ENCODE measurements at regions not wholly inside any gene's neighbourhood (a gene's known extent, or its start where the extent isn't known, plus 50 kb on each side); places are given as distances from the start of the nearest gene placed in this dataset.

DNA sequence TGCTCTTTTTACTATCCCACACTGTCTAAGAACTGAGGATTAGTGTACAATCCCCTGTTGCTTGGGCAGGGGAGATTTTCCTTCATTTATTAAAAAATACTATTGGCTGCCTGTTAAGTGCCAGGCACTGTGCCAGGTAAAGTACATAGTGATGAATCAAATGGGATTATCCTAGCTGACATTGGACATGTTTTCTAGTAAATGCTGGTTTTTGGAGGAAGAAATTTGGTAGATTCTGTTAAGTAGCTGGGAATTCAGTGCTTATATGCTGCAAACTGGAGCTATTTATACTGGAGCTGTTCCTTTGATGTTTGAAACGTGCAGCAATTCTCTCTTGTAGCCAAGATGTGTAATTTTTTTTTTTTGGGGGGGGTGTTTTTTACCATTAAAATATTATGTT, 299.6 kb downstream of the EMP1 start:
- DNase-seq (ENCODE audit: low read depth), result no peak
- H3K4me3 ChIP-seq (ENCODE audit: low read depth, low read length), result no peak overlapping the region
- TF ChIP-seq, protein P1, sequence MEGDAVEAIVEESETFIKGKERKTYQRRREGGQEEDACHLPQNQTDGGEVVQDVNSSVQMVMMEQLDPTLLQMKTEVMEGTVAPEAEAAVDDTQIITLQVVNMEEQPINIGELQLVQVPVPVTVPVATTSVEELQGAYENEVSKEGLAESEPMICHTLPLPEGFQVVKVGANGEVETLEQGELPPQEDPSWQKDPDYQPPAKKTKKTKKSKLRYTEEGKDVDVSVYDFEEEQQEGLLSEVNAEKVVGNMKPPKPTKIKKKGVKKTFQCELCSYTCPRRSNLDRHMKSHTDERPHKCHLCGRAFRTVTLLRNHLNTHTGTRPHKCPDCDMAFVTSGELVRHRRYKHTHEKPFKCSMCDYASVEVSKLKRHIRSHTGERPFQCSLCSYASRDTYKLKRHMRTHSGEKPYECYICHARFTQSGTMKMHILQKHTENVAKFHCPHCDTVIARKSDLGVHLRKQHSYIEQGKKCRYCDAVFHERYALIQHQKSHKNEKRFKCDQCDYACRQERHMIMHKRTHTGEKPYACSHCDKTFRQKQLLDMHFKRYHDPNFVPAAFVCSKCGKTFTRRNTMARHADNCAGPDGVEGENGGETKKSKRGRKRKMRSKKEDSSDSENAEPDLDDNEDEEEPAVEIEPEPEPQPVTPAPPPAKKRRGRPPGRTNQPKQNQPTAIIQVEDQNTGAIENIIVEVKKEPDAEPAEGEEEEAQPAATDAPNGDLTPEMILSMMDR (IDR thresholded peaks at IDR 0.05; ENCODE audit: control insufficient read depth, extremely low read depth, insufficient read depth), result no peak

DNA sequence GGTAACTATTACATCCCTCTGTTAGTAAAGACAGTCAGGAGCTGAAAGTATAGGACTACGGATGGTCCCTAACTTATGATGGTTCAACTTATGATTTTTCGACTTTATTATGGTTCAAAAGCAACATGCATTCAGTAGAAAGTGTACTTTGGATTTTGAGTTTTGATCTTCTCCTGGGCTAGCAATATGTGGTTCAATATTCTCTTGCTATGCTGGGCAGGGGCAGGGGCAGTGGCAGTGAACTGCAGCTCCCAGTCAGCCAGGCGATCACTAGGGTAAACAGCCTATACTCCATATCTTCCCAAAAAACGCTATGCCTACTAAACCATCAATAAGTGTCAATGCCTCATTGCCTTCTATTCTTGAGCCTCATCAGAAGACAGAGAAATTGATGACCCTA, 292.7 kb downstream of the EMP1 start:
- TF ChIP-seq, protein P1 (IDR thresholded peaks at IDR 0.05; ENCODE audit: control insufficient read depth, extremely low read depth, insufficient read depth), result no peak
- H3K4me3 ChIP-seq (ENCODE audit: low read depth, low read length), result no peak overlapping the region
- no peak for DNase-seq (ENCODE audit: low read depth)

DNA sequence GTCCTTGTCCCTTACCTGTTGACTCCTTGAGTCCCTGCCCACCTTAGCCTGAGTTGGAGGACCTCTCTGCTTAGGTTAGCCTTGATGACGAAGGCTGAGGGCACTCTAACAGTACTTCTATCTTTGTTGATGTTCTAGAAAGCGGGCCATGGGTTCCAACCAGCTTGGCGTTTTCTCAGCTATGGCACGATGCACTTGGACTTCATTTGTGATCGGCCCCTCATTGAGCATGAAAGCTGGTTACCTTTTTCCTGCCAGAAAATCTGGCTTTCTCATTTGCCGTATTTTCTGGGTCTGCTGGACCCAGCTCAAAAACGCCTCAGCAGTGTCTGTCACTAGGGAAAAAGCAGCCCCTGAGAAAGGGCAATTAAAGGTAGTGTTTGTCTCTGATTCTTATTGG, 290.8 kb downstream of the EMP1 start:
- no peak for DNase-seq (ENCODE audit: low read depth)
- TF ChIP-seq, protein P1 (IDR thresholded peaks at IDR 0.05; ENCODE audit: control insufficient read depth, extremely low read depth, insufficient read depth), result no peak
- H3K4me3 ChIP-seq (ENCODE audit: low read depth, low read length), result no peak overlapping the region

DNA sequence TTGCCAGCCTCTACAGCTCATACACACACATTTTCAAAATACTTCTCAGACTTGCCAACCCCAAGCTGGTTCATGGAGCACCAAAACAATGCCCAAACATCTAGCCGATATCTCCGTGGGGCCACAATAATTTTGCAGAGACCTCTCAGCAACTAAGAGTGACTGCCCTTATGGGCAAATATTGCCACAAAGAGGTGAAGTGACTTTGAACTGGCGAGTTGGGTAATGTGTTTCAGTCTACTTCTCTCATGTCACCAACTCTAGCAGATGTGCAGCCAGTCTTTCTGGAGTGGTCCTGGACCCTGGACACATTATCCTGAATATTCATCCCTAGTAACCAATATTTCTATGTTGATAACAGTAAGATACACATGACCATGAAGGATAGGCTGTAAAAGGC, 290.3 kb downstream of the EMP1 start:
- no peak overlapping the region for H3K4me3 ChIP-seq (ENCODE audit: low read depth, low read length)
- no peak for DNase-seq (ENCODE audit: low read depth)
- TF ChIP-seq, protein P1 (IDR thresholded peaks at IDR 0.05; ENCODE audit: control insufficient read depth, extremely low read depth, insufficient read depth), result no peak

DNA sequence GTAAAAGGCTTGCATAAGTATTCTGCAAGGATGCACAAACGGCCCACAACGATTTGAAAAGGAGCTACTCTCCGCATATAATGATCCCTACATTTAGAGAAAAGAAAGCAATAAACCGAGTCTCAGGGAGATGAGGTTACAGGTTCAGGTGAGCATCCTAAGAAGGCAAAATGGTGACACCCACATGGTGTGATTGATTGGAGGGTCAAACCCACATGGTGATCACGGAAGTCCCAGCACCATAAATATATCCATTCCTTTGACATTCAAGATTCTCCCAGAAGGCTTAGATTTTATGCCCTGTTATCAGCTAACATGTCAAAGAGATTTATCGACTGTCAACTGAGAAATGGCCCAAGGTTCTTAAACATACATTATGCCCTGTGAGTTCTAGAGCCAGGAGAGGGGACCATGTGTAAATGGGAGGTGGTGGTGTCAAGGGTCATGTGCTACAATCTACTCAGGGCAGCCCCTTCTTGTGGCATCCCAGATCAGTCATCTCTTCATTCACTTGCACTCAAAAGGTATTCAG, 282.2 kb downstream of the EMP1 start:
- TF ChIP-seq, protein P1 (IDR thresholded peaks at IDR 0.05; ENCODE audit: control insufficient read depth, extremely low read depth, insufficient read depth), result no peak
- H3K4me3 ChIP-seq (ENCODE audit: low read depth, low read length), result no peak overlapping the region
- no peak for DNase-seq (ENCODE audit: low read depth)

DNA sequence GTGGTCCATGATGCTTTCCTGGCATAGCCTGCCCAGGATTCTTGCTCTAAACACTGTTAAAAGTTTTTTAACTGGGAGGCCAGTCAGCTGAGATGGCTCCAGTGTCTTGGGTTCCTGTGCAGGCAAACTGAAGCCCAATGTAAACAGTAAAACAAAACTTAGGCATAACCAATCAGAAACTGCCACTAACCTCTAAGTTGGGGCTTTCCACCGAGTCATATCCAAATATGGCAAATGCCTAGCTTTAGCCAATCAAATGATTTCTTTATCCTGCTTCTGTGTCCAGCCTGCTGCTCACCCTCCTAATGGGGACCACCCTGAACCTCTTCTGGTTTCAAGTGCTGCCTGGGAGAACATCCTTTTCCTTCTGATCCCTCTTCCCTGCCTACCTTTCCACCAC, 277.9 kb downstream of the EMP1 start:
- no peak for DNase-seq (ENCODE audit: low read depth)
- TF ChIP-seq, protein P1 (IDR thresholded peaks at IDR 0.05; ENCODE audit: control insufficient read depth, extremely low read depth, insufficient read depth), result no peak
- H3K4me3 ChIP-seq (ENCODE audit: low read depth, low read length), result no peak overlapping the region

DNA sequence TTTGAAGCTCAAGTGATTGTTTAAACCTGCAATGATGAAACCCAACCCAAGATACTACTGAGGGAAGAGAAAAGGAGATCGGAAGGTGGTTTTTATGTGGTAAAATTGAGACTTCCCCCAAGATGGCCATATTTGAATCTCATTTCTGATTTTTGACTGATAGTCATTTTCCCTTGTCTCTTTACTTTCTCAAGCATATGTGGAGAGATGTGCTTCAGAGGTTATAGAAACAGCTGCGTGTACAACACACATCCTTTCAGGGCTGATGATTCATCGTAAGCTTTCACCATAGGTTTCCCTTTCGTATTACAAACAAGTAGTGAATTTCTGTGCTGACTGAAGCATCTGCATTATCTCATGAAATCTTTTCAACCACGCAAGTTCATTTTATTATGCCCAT, 276.2 kb downstream of the EMP1 start:
- no peak overlapping the region for H3K4me3 ChIP-seq (ENCODE audit: low read depth, low read length)
- TF ChIP-seq, protein P1 (IDR thresholded peaks at IDR 0.05; ENCODE audit: control insufficient read depth, extremely low read depth, insufficient read depth), result no peak
- no peak for DNase-seq (ENCODE audit: low read depth)

All from LNCaP clone FGC (cell line).